H9 (cell line): ENCODE measurements at regions not wholly inside any gene's neighbourhood (a gene's known extent, or its start where the extent isn't known, plus 50 kb on each side); places are given as distances from the start of the nearest gene placed in this dataset.

Source experiments
- DNase-seq: peaks from one replicate; pipeline ENCODE4 v3.0.0-alpha.2; 2017
- H2AFZ ChIP-seq: one replicate; pipeline ENCODE4 v1.6.1; 2013; ENCODE audit warnings: mild to moderate bottlenecking, low read length, control low read depth, moderate library complexity
- H2AK5ac ChIP-seq: 2 replicates; pipeline ENCODE4 v1.6.1; 2013; ENCODE audit warnings: low read length, control low read depth, mixed read lengths; ENCODE audit not compliant: insufficient read length
- H2BK120ac ChIP-seq: one replicate; pipeline ENCODE4 v1.6.1; 2013; ENCODE audit warnings: low read depth, mild to moderate bottlenecking, low read length, control low read depth, inconsistent platforms; ENCODE audit not compliant: poor library complexity, severe bottlenecking
- H2BK12ac ChIP-seq: 2 replicates; pipeline ENCODE4 v1.6.1; 2013; ENCODE audit warnings: low read length, control low read depth, mixed read lengths, low read depth; ENCODE audit not compliant: insufficient read length
- H2BK15ac ChIP-seq: 2 replicates; pipeline ENCODE4 v1.6.1; 2013; ENCODE audit warnings: low read depth, low read length, control low read depth
- H2BK20ac ChIP-seq: one replicate; pipeline ENCODE4 v1.6.1; 2013; ENCODE audit warnings: low read depth, mild to moderate bottlenecking, low read length, control low read depth, inconsistent platforms; ENCODE audit not compliant: poor library complexity, severe bottlenecking
- H2BK5ac ChIP-seq: 2 replicates; pipeline ENCODE4 v1.6.1; 2013; ENCODE audit warnings: low read length, control low read depth, mixed read lengths; ENCODE audit not compliant: insufficient read length
- H3K14ac ChIP-seq: 2 replicates; pipeline ENCODE4 v1.6.1; 2013; ENCODE audit warnings: low read length, control low read depth; ENCODE audit not compliant: insufficient read depth
- H3K18ac ChIP-seq: 2 replicates; pipeline ENCODE4 v1.6.1; 2013; ENCODE audit warnings: low read depth, mild to moderate bottlenecking, mixed read lengths, low read length, control low read depth; ENCODE audit not compliant: insufficient read length
- H3K23ac ChIP-seq: 2 replicates; pipeline ENCODE4 v1.6.1; 2013; ENCODE audit warnings: low read length, control low read depth, mixed read lengths, low read depth; ENCODE audit not compliant: insufficient read length
- H3K23me2 ChIP-seq: 2 replicates; pipeline ENCODE4 v1.6.1; 2013; ENCODE audit warnings: low read depth, mild to moderate bottlenecking, mixed read lengths, low read length, control low read depth; ENCODE audit not compliant: insufficient read length, poor library complexity, severe bottlenecking
- H3K27ac ChIP-seq: 2 replicates; pipeline ENCODE4 v1.5.1; 2013; ENCODE audit warnings: low read length, control low read depth, mixed read lengths, low read depth; ENCODE audit not compliant: insufficient read length
- H3K27me3 ChIP-seq: 2 replicates; pipeline ENCODE4 v1.6.1; 2013; ENCODE audit warnings: low read length, control low read depth, inconsistent platforms; ENCODE audit not compliant: insufficient read depth
- H3K4ac ChIP-seq: 2 replicates; pipeline ENCODE4 v1.6.1; 2013; ENCODE audit warnings: low read depth, mild to moderate bottlenecking, control low read depth, inconsistent platforms, low read length, moderate library complexity
- H3K4me1 ChIP-seq: 2 replicates; pipeline ENCODE4 v1.6.1; 2013; ENCODE audit warnings: low read length, control low read depth, inconsistent platforms; ENCODE audit not compliant: insufficient read depth
- H3K4me2 ChIP-seq: 2 replicates; pipeline ENCODE4 v1.6.1; 2013; ENCODE audit warnings: low read length, control low read depth, mixed read lengths; ENCODE audit not compliant: insufficient read length, insufficient read depth
- H3K56ac ChIP-seq: 2 replicates; pipeline ENCODE4 v1.6.1; 2013; ENCODE audit warnings: low read depth, mild to moderate bottlenecking, mixed read lengths, low read length, control low read depth; ENCODE audit not compliant: insufficient read length
- H3K79me1 ChIP-seq: 2 replicates; pipeline ENCODE4 v1.6.1; 2013; ENCODE audit warnings: low read depth, mild to moderate bottlenecking, moderate library complexity, low read length, control low read depth, inconsistent platforms; ENCODE audit not compliant: insufficient read depth, poor library complexity, severe bottlenecking
- H3K79me2 ChIP-seq: 2 replicates; pipeline ENCODE4 v1.6.1; 2013; ENCODE audit warnings: low read length, control low read depth, inconsistent platforms; ENCODE audit not compliant: insufficient read depth
- H3K9ac ChIP-seq: 2 replicates; pipeline ENCODE4 v1.6.1; 2013; ENCODE audit warnings: low read length, control low read depth, mixed read lengths; ENCODE audit not compliant: insufficient read length; ENCODE audit errors: extremely low read depth
- H3K9me3 ChIP-seq: one replicate; pipeline ENCODE4 v1.6.1; 2013; ENCODE audit warnings: low read depth, low read length, inconsistent platforms; ENCODE audit not compliant: control insufficient read depth
- H3T11ph ChIP-seq: one replicate; pipeline ENCODE4 v1.6.1; 2013; ENCODE audit warnings: mild to moderate bottlenecking, low read length, control low read depth, inconsistent platforms
- H4K20me1 ChIP-seq: one replicate; pipeline ENCODE4 v1.6.1; 2013; ENCODE audit not compliant: control insufficient read depth, insufficient read length, insufficient read depth
- H4K5ac ChIP-seq: 2 replicates; pipeline ENCODE4 v1.6.1; 2013; ENCODE audit warnings: low read depth, mild to moderate bottlenecking, mixed read lengths, low read length, control low read depth; ENCODE audit not compliant: insufficient read length
- H4K8ac ChIP-seq: replicated peaks from 2 replicates; pipeline ENCODE4 v1.6.1; 2013; ENCODE audit warnings: low read length, control low read depth, mixed read lengths, low read depth; ENCODE audit not compliant: insufficient read length
- H4K91ac ChIP-seq: 2 replicates; pipeline ENCODE4 v1.6.1; 2013; ENCODE audit warnings: low read depth, mild to moderate bottlenecking, moderate library complexity, mixed read lengths, low read length, control low read depth; ENCODE audit not compliant: insufficient read length
- H3K27ac Mint-ChIP-seq, 3 experiments: 2 replicates in 2 of 3; 3 replicates in 1 of 3; pipeline ENCODE4 v1.8.0; 2020 to 2021; ENCODE audit warnings: mixed read lengths in 3 of 3, mild to moderate bottlenecking in 1 of 3, moderate library complexity in 1 of 3
- H3K27me3 Mint-ChIP-seq: 2 replicates; pipeline ENCODE4 v1.8.0; 2021; ENCODE audit warnings: low read depth, mild to moderate bottlenecking, moderate library complexity, mixed read lengths
- H3K36me3 Mint-ChIP-seq, 3 experiments: 2 replicates in 2 of 3; 3 replicates in 1 of 3; pipeline ENCODE4 v1.8.0; 2020 to 2021; ENCODE audit warnings: low read depth in 3 of 3, mixed read lengths in 3 of 3; ENCODE audit not compliant: insufficient read depth in 1 of 3
- H3K4me1 Mint-ChIP-seq, 2 experiments: 2 replicates each; pipeline ENCODE4 v1.8.0; 2020; ENCODE audit warnings: mixed read lengths in 2 of 2
- H3K4me3 Mint-ChIP-seq, 2 experiments: 2 replicates in 1 of 2; 3 replicates in 1 of 2; pipeline ENCODE4 v1.8.0; 2020 to 2021; ENCODE audit warnings: mild to moderate bottlenecking in 2 of 2, mixed read lengths in 2 of 2, moderate library complexity in 1 of 2
- H3K9me3 Mint-ChIP-seq, 2 experiments: 2 replicates in 1 of 2; 3 replicates in 1 of 2; pipeline ENCODE4 v1.8.0; 2020; ENCODE audit warnings: mild to moderate bottlenecking in 2 of 2, mixed read lengths in 2 of 2, moderate library complexity in 1 of 2
- WGBS: extraction: QIAGEN DNeasy Blood & Tissue Kit; methylation state at CpG from one replicate; pipeline ENCODE4 v1.1.7; 2013; ENCODE audit warnings: missing lambda C conversion rate, low lambda C conversion rate, mixed read lengths; ENCODE audit not compliant: insufficient read length; ENCODE audit errors: extremely low coverage; 5-methylcytosine and 5-hydroxymethylcytosine counted together
- TF ChIP-seq, protein P1 (sequence below): fragments of 200-600 bp; sonication (generic); conservative IDR thresholded peaks from 3 replicates; pipeline ENCODE4 v1.8.0; 2021; ENCODE audit warnings: antibody characterized with exemption, mild to moderate bottlenecking

GRCh38 chr20:26207237-26207966 is 510.7 kb upstream of the ZNF337 start:
- Histone ChIP-seq H3K4me2 (peak overlapping the region; percentile 28), H3K79me1 (no peaks in the 10 kb centered on the region), H3K79me2 (no peaks in the 10 kb centered on the region), H2BK120ac (no peak overlapping the region), H2BK12ac (no peak overlapping the region), H3K56ac (no peak overlapping the region), H3K23ac (no peak overlapping the region), H3T11ph (no peak overlapping the region), H3K23me2 (peaks cover 8% of the 10 kb centered on the region), H2AK5ac (no peak overlapping the region), H2BK5ac (no peak overlapping the region), H4K5ac (no peak overlapping the region), H3K9me3 (no peaks in the 10 kb centered on the region), H3K14ac (no peak overlapping the region), H3K9ac (no peak overlapping the region), H3K18ac (no peak overlapping the region), H3K4ac (no peak overlapping the region), H2AFZ (no peak overlapping the region), H3K27ac (no peak overlapping the region), H4K8ac (no peak overlapping the region), H4K20me1 (no peaks in the 10 kb centered on the region), H4K91ac (no peak overlapping the region), H2BK20ac (no peak overlapping the region), H3K27me3 (peaks cover 6% of the 10 kb centered on the region; the same call in 1 of the 2 replicates), H3K4me1 (no peaks in the 10 kb centered on the region), H2BK15ac (no peak overlapping the region)
- H3K36me3 Mint-ChIP-seq: peaks cover 0 to 2% (median 0%) of the 10 kb centered on the region in 3 experiments; a peak in 2 of 7 replicates
- peak overlapping the region; percentile 53 to 82 for H3K4me3 Mint-ChIP-seq
- DNase-seq: no peak
- H3K27me3 Mint-ChIP-seq: peaks cover 53% of the 10 kb centered on the region
- peaks cover 0 to 4% of the 10 kb centered on the region in 2 experiments; a peak in 2 of 4 replicates for H3K4me1 Mint-ChIP-seq
- TF ChIP-seq, protein P1, sequence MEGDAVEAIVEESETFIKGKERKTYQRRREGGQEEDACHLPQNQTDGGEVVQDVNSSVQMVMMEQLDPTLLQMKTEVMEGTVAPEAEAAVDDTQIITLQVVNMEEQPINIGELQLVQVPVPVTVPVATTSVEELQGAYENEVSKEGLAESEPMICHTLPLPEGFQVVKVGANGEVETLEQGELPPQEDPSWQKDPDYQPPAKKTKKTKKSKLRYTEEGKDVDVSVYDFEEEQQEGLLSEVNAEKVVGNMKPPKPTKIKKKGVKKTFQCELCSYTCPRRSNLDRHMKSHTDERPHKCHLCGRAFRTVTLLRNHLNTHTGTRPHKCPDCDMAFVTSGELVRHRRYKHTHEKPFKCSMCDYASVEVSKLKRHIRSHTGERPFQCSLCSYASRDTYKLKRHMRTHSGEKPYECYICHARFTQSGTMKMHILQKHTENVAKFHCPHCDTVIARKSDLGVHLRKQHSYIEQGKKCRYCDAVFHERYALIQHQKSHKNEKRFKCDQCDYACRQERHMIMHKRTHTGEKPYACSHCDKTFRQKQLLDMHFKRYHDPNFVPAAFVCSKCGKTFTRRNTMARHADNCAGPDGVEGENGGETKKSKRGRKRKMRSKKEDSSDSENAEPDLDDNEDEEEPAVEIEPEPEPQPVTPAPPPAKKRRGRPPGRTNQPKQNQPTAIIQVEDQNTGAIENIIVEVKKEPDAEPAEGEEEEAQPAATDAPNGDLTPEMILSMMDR: no peak
- H3K27ac Mint-ChIP-seq: no peak overlapping the region
- WGBS: no CpG with 5 or more reads among the region's 3 CpGs
- peaks cover 11 to 16% of the 10 kb centered on the region in 2 experiments for H3K9me3 Mint-ChIP-seq
